Suprapubic skin (tissue), 4 donors: ENCODE measurements at regions not wholly inside any gene's neighbourhood (a gene's known extent, or its start where the extent isn't known, plus 50 kb on each side); places are given as distances from the start of the nearest gene placed in this dataset.

Experiments
- DNase-seq, 2 donors: peaks; one replicate each; pipeline ENCODE4 v3.0.0-alpha.2; 2019; ENCODE audit warnings: low spot score in 2 of 2
- H3K27ac ChIP-seq: fragments of 200-600 bp; sonication (generic); one replicate; pipeline ENCODE4 v1.5.1; 2019
- H3K27me3 ChIP-seq: fragments of 200-600 bp; sonication (generic); one replicate; pipeline ENCODE4 v1.5.1; 2019
- H3K36me3 ChIP-seq: fragments of 200-600 bp; sonication (generic); one replicate; pipeline ENCODE4 v1.5.1; 2019
- H3K4me1 ChIP-seq: fragments of 200-600 bp; sonication (generic); one replicate; pipeline ENCODE4 v1.5.1; 2019
- H3K4me3 ChIP-seq: fragments of 200-600 bp; sonication (generic); one replicate; pipeline ENCODE4 v1.5.1; 2019; ENCODE audit warnings: mild to moderate bottlenecking
- H3K9me3 ChIP-seq: fragments of 200-600 bp; sonication (generic); one replicate; pipeline ENCODE4 v1.5.1; 2019
- EP300 ChIP-seq: sonication (generic); formaldehyde crosslinking; IDR thresholded peaks from one replicate; pipeline ENCODE4 v1.6.1; 2017; ENCODE audit warnings: antibody characterized with exemption
- POLR2A ChIP-seq, 2 donors: fragments of 450-650 bp; IDR thresholded peaks; one replicate each; pipeline ENCODE4 v1.6.1; 2017; ENCODE audit warnings: antibody characterized with exemption in 2 of 2, mild to moderate bottlenecking in 2 of 2, moderate library complexity in 2 of 2
- POLR2AphosphoS5 ChIP-seq, 3 donors: sonication (generic); formaldehyde crosslinking; IDR thresholded peaks; one replicate each; pipeline ENCODE4 v1.6.1; 2017; ENCODE audit warnings: antibody characterized with exemption in 3 of 3
- WGBS: methylation state at CpG from one replicate; pipeline ENCODE4 v1.1.5; 2018; 5-methylcytosine and 5-hydroxymethylcytosine counted together
- TF ChIP-seq, protein P1 (sequence below), 2 donors: fragments of 200-600 bp in 1 of 2; fragments of 450-650 bp in 1 of 2; sonication (generic) in 1 of 2; IDR thresholded peaks; one replicate each; pipeline ENCODE4 v1.5.1; 2016 to 2019; ENCODE audit warnings: antibody characterized with exemption in 2 of 2, mild to moderate bottlenecking in 1 of 2, moderate library complexity in 1 of 2

DNA sequence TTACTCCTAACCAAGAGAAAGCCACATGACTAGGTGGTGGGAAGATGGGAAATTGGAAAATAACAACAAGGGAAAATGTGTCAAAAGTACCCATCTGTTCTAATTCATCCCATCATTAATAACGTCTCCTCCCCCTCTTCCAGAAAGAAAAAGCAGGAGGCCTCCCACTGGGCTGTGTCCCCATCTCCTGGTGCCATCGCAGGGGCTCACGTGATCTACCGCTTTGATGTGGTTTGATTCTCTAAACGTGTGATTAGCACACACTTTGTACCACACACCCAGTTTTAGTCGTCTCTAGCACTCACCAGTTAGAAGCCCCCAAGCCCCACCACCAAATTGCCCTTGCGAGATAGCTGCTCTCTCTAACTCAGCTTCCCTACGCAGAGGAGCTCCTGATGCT lies 353.6 kb downstream of the RRAGC start:
- 61% methylated on average over 8 of the region's 8 CpGs for WGBS
- no peaks in the 10 kb centered on the region for H3K9me3 ChIP-seq
- no peak overlapping the region for H3K27ac ChIP-seq
- no peaks in the 10 kb centered on the region for H3K36me3 ChIP-seq
- H3K4me3 ChIP-seq = no peak overlapping the region
- TF ChIP-seq EP300 (no peak), POLR2AphosphoS5 (IDR thresholded peaks at IDR 0.05) (no peak)
- TF ChIP-seq, protein P1, sequence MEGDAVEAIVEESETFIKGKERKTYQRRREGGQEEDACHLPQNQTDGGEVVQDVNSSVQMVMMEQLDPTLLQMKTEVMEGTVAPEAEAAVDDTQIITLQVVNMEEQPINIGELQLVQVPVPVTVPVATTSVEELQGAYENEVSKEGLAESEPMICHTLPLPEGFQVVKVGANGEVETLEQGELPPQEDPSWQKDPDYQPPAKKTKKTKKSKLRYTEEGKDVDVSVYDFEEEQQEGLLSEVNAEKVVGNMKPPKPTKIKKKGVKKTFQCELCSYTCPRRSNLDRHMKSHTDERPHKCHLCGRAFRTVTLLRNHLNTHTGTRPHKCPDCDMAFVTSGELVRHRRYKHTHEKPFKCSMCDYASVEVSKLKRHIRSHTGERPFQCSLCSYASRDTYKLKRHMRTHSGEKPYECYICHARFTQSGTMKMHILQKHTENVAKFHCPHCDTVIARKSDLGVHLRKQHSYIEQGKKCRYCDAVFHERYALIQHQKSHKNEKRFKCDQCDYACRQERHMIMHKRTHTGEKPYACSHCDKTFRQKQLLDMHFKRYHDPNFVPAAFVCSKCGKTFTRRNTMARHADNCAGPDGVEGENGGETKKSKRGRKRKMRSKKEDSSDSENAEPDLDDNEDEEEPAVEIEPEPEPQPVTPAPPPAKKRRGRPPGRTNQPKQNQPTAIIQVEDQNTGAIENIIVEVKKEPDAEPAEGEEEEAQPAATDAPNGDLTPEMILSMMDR (IDR thresholded peaks at IDR 0.05) = no peak
- no peak for DNase-seq
- peaks cover 17% of the 10 kb centered on the region for H3K4me1 ChIP-seq
- H3K27me3 ChIP-seq = peaks cover 3% of the 10 kb centered on the region

DNA sequence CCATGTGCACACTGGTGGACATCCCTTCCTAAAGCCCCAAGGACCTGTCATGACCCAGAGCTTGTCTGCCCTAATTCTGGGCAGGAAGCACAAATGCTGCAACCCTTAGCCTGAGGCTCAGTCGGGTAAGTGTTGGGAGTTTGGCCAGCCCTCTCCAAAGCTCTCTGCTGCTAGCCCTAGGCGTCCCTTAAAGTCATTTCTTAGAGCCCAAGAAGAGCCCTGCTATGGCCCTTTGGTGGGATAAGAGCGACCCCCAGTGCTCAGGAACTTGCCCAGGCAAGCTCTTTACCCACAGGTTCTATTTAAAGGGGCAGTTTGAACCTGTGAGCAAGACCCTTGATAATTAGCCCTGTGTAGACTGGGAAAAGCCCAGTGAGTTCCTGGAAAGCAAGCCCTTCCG lies 356.8 kb downstream of the RRAGC start:
- WGBS = 69% methylated on average over 2 of the region's 4 CpGs
- H3K9me3 ChIP-seq = no peaks in the 10 kb centered on the region
- DNase-seq = no peak
- TF ChIP-seq, protein P1 (IDR thresholded peaks at IDR 0.05) = no peak
- TF ChIP-seq EP300 (no peak), POLR2A (IDR thresholded peaks at IDR 0.05) (no peak), POLR2AphosphoS5 (IDR thresholded peaks at IDR 0.05) (no peak)
- no peaks in the 10 kb centered on the region for H3K36me3 ChIP-seq
- no peak overlapping the region for H3K4me3 ChIP-seq
- peaks cover 15% of the 10 kb centered on the region for H3K27me3 ChIP-seq
- no peak overlapping the region for H3K27ac ChIP-seq
- H3K4me1 ChIP-seq = peaks cover 12% of the 10 kb centered on the region

DNA sequence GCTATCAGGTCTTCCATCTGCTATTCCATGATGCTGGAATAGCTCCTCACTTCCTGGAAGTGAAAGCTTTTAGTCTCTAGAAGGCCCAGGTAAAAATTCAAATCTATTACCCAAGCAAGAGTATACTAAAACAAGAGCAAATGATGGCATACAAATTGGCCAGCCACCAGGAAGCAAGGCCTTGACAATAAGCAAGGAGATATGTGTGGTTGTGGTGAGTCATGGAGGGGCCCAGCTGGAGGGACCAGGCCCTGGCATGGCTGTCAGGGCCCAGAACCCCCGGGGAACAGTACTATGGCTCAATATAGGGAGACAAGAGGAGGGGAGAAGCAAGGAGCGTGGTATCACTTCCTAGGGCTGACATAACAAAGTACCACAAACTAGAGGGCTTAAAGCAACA lies 358.7 kb downstream of the RRAGC start:
- Histone ChIP-seq H3K36me3 (no peaks in the 10 kb centered on the region), H3K27ac (no peak overlapping the region), H3K4me3 (no peak overlapping the region), H3K9me3 (no peaks in the 10 kb centered on the region), H3K4me1 (peaks cover 10% of the 10 kb centered on the region), H3K27me3 (peaks cover 15% of the 10 kb centered on the region)
- TF ChIP-seq, protein P1 (IDR thresholded peaks at IDR 0.05) = no peak
- TF ChIP-seq EP300 (no peak), POLR2A (IDR thresholded peaks at IDR 0.05) (no peak), POLR2AphosphoS5 (IDR thresholded peaks at IDR 0.05) (no peak)
- 89% methylated on average over 2 of the region's 2 CpGs for WGBS
- DNase-seq = no peak

- H3K4me3 ChIP-seq = no peak overlapping the region
- peaks cover 10% of the 10 kb centered on the region for H3K4me1 ChIP-seq
- no peak for TF ChIP-seq POLR2AphosphoS5 (IDR thresholded peaks at IDR 0.05)
- TF ChIP-seq, protein P1 (IDR thresholded peaks at IDR 0.05) = peak in 1 of 2 donors; percentile 65
- TF ChIP-seq POLR2A (IDR thresholded peaks at IDR 0.05) = no peak
- no peak overlapping the region for H3K27ac ChIP-seq
- WGBS = 70% methylated on average over 2 of the region's 2 CpGs
- H3K36me3 ChIP-seq = no peaks in the 10 kb centered on the region
- H3K9me3 ChIP-seq = no peaks in the 10 kb centered on the region
- no peak for DNase-seq
- H3K27me3 ChIP-seq = peaks cover 15% of the 10 kb centered on the region
Observed at GRCh38 chr1:38500352-38500751, 359.2 kb downstream of the RRAGC start.

DNA sequence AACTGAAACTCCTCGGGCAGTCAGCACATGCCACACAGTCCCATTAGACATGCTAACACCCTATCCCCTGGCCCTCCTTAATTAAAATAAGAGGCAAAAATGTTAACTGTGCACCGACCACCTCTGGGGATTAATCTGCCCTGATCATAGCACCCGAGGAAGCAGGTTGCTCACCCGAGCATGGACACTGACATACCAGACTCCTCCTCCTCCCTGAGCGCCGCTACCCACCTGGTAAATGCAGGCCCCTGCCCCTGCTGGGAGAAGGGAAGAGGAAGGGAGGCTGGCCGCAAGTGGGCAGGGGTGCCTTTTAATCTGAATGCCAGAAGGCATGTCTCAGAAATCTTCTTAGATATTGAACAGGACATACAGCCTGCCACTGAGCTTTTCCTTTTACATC lies 360.9 kb downstream of the RRAGC start:
- Histone ChIP-seq H3K9me3 (no peaks in the 10 kb centered on the region), H3K36me3 (no peaks in the 10 kb centered on the region), H3K4me3 (no peak overlapping the region), H3K4me1 (peaks cover 10% of the 10 kb centered on the region), H3K27me3 (peaks cover 15% of the 10 kb centered on the region), H3K27ac (no peak overlapping the region)
- WGBS = 57% methylated on average over 6 of the region's 7 CpGs
- no peak for TF ChIP-seq EP300
- no peak for TF ChIP-seq POLR2AphosphoS5 (IDR thresholded peaks at IDR 0.05)
- no peak for TF ChIP-seq POLR2A (IDR thresholded peaks at IDR 0.05)
- TF ChIP-seq, protein P1 (IDR thresholded peaks at IDR 0.05) = no peak
- DNase-seq = no peak
